CMK (cell line): ENCODE measurements at regions not wholly inside any gene's neighbourhood (a gene's known extent, or its start where the extent isn't known, plus 50 kb on each side); places are given as distances from the start of the nearest gene placed in this dataset.

Experiments
- DNase-seq: peaks from one replicate; pipeline ENCODE4 v3.0.0-alpha.2; 2010; ENCODE audit warnings: low read depth

DNA sequence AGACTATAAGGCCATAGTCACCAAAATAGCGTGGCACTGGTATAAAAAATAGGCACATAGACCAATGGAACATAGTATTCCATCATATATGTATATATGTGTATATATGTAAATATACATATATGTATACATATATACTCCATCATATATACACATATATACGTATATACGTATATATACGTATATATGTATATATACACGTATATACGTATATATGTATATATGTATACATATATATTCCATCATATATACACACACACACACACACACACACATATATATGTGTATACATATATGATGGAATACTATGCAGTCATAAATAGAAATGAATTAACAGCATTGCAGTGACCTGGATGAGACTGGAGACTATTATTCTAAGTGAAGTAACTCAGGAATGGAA, 204.6 kb downstream of the LTN1 start:
- DNase-seq: no peak

DNA sequence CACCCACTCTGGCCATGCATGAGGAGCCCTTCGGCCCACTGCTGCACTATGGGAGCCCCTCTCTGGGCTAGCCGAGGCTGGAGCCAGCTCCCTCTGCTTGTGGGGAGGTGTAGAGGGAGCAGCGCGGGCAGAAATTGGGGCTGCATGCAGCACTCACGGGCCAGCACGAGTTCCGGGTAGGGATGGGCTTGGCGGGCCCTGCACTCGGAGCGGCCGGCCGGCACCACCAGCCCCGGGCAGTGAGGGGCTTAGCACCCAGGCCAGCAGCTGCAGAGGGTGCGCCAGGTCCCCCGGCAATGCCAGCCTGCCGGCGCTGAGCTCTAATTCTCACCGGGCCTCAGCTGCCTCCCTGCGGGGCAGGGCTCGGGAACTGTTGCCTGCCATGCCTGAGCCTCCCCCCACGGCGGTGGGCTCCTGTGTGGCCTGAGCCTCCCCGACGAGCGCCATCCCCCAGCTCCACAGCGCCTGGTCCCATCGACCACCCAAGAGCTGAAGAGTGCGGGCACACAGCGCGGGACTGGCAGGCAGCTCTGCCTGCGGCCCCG, 209.0 kb downstream of the LTN1 start:
- DNase-seq: no peak

DNA sequence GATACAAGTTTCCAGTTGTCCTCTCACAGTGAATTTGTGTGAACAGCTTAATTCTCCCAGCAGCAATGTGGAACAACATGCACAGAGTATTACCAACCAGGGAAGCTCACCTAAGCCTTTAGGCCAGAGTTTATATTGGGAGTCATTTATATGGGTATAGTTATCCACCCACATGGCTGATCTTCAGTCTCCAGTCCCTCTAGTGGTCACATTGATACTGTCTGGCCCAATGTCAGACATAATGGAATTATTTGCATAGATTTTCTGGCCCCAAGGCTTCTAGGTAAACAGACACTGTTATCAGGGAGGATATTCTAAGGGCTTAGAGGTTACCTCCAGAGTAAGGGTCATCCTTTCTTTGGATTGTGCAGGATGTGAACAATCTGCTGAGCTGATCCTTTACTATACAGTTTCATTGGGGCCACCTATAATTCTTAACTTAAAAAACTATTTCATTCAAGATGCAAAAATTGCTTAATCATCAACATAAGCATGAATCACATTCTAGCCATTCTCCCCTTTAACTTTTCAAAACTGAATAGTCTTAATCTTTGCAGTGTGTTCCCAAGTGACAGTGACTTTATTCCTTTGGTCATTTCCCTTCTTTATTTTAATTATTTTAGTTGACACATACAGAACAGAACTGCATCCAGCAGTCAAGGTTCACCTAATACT, 210.9 kb downstream of the LTN1 start:
- DNase-seq: peak; percentile 22

DNA sequence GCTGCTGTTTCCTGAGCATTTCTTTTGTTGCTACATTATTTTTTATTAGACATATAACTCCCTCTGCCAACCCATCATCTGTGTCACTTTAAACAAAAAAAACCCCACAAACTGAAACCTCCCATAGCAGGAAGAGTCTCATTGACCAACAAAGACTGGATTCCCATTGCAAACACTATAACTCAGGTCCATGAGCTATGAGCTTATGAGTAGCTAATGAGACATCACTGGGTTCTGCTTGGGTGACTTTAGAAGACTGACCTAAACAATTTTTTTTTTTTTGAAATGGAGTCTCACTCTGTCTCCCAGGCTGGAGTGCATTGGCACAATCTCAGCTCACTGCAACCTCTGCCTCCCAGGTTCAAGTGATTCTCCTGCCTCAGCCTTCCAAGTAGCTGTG, 212.8 kb downstream of the LTN1 start:
- DNase-seq: no peak

DNA sequence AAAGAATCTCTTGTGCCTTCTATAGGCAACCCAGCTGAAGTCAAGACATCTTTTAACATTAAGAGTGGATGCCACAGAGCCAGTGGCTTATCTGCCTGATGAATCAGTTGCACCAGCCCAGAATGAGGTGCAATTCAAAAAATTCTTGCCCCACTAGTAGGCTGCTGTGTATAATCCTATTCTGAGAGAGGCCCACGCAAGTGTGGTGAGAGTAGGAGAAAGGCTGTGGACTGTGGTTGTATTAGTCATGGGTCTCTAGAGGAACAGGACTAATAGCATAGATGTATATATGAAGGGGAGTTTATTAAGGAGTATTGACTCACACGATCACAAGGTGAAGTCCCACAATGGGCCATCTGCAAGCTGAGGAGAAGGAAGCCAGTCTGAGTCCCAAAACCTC, 216.4 kb downstream of the LTN1 start:
- no peak for DNase-seq

DNA sequence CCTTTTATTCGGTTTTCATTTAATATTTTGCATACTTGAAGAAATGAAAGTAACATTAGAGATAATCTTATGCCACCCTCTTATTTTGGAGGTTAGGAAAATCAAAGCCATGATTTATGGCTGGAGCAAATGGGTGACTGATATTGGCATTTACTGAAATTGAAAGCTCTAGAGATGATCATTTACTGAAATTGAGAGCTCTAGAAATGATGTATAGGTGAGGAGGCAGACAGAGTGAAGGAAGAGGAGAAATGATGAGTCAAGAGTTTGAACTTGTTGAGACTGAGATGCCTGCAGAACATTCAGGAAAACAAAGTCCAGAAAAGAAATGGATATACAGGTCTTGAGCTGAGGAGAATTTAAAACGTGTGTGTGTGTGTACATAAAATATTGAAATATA, 217.6 kb downstream of the LTN1 start:
- DNase-seq: no peak

DNA sequence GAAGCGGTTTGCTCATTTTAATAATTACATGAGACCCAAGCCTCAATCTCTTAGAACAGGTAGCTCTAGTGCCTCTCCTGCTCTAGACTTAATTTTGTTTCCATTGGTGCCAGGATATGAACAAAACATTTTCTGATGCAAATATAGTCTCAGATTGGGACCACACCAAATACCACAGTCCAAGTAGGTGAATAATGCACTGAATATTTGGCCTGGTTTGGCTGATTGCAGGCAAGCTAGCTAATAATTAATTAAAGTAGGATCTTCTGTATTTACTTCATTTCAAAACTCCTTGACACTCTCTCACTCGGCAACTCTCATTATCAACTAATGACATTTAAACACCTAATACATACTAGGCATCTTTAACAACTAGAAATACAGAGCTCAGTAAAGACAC, 219.6 kb downstream of the LTN1 start:
- DNase-seq: no peak

DNA sequence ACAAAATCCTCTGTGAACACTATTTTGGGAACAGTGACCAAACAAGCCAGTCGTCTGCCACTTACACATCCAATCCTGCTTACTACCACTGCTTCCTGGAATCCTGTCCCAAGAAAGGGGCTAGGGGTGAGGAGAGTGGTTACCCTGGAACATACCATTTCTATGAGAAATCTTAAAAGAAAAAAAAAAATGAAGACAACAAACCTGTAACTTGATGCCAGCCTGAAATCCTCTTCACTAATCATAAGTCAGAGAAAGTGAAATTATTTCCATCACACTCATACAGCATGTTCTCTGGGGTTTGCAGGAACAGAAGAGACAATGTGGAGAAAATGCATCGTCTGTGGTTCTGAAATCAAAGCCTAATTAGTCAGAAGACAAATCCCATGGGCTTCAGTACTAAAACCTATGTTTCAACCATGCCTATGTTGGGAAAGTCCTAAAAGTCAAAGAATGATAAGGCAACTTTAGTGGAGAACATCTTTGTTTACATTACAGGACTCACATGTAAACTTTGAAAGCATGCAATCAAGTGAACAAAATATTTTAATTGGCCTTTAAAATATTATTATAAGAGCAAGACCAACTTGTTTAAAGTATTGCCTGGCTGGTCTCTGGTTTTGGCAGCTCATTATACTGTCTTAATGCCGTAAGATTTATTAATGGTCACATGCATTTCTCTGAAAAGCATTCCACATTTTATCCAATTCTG, 220.7 kb downstream of the LTN1 start:
- no peak for DNase-seq

DNA sequence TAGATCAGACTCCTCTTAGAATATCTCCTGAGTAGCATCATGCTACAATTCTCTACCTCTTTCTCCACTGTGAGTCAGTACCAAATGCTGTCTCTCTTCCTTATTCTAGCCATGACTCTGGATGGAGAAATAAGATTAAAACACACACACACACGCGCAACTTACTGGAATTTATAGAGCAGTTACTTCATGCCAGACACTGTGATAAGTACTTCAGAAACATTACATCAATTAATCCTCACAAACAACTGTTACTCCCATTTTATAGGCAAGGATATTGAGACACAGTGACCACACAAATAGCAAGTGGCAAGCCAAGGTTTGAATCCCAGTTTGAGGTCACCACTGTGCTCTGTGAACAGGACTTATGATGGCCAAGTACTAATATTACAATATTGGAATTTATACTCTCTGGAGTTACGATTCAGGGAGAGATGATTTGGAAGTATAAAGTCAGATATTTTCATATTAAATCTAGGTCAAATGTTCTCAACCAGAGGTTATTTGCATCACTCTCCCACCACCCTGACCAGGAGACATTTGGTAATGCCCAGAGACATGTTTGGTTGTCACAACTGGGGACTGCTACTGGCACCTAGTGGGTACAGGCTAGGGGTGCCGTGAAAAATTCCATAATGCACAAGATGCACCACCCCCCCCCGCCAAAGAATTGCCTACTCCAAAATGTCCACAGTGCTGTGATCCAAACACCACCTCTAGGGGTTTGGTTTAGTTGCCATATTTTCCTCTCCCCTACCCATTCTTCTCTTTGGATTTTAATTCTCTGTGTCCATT, 221.6 kb downstream of the LTN1 start:
- no peak for DNase-seq

DNA sequence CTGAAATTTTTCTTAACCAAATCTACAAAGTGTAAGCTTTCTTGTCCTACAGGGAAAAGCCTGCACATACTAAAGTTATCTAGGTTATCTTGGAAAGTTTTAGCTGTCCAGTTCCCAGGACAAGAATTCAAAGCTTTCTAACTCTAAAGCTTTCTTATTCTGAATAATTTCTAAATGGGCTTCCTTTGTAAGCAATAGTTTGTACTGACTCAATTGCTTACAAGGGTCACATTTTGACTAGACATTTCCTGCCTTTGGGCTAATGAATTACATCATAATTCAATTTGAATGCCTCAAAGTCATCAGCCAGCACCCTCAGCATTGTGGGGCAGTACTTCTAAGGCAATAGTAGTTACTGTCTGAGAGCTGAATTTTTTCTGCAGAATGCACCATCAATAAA, 223.0 kb downstream of the LTN1 start:
- no peak for DNase-seq

DNA sequence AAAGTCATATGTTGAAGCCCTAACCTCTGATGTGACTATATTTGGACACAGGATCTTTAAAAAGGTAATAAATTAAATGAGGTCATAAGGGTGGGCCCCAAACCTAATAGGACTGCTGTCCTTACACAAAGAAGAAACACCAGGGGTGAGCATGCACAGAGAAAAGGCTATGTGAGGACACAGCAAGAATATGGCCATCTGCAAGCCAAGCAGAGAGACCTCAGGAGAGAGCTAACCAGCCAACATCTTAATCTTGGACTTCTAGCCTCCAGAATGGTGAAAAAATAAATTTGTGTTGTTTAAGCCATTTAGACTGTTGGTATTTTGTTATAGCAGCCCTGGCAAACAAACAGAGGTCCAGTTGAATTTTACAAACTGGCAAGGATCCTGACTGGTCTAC, 223.9 kb downstream of the LTN1 start:
- DNase-seq: no peak

DNA sequence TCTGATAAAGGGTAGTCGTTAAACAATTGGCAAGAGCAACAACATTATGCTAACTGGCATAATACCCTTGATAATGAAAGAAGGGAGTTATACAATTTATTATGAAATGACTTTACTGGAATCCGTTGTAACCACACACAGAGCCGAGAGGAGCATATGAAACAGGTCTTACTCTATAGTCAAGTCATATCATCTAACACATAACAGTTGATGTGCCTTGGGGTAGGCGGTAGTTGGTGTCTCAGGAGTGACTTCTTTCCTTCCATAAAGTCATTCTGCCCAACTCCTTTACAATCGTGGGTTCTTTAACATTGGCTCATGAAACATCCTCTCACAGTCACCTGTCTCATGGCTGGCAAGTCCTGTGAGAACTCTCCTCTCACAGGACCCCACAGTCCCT, 225.2 kb downstream of the LTN1 start:
- DNase-seq: no peak

DNA sequence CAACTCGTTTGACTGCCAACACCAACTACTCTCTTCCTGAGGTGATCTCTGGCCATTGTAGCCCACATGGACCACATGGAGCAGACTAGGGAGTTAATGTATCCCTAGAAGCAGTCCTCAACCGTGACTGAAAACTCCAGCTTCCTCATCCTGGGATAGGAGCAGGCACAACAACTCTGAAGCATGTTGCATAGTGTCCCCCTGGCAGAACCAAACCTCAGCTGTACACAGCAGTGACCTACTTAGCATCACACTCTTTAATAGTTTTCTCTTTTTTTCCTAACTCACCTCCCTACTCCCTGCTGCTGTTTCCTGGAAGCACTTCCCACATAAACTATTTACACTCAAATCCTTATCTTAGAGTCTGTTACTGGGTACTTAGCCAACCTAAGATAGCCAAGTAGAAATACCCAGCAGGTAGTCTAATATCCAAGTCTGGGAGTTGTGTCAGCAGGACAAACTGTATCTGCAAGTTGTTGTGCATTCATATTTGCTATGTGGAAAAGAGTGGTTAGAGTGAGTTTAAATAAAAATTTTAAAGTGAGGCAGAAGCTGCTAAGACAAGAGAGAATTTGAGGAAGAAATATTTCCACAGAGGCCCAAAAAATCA, 228.8 kb downstream of the LTN1 start:
- DNase-seq: no peak

DNA sequence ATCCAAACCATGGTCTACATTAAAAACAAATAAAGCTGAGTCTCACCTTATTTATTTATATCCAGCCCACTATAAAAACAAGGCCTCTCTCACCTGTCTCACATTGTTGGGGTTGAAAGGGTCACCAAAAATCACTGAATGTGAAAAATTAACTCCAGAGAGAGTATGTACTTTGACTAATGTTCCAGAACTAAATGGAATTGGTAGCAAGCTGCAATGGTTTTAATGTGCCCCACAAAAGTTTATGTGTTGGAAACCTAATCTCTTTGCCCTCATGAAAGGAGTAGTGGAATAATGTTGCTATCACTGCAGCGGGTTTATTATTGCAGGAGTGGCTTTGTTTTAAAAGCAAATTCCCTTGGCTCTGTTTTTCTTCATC, 230.3 kb downstream of the LTN1 start:
- no peak for DNase-seq

DNA sequence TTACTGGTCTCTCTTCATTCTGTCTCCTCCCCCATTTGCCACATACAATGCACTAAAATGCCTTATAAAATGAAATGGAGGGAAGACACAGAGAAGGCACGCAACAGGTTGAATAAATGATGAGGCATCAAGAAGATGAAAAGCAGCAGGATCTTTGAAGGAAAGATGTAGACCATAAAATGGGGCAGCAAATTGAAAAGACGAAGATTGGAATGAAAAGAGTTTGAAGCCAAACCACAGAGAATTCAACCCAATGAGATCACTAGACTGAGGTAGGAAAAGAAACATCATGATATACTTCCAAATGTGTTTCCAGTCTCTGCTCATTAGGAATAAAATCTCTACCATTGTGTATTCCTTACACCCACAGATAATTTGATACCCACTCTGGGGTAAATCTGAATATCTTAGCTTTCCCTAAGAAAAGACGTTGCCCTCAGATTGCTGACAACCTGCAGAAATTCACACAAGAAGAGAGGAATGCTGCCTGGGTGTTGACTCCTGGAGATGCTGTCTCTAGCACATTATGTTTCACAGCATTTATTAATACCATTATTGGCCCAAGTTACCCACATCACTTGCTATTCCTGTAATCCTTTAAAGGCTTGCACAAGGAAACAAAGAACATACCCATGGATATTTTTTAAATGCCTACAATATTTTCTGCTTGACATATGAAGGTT, 230.9 kb downstream of the LTN1 start:
- DNase-seq: no peak

DNA sequence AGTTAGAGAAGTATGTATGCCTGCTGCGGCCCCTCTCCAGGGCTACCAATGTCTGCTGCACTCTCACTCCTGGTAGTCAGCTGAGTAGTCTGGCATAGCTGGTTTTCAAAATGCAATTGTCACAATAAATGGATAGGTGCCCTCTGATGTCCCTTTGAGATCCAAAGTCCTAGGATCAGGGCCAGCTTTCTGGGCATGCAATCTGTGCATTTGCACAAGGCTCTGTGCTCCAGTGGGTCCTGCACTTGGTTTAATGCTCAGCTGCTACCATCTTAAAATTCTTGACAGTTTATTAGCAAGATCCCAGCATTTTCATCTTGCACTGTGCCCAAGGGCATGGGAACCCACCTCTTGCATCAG, 233.8 kb downstream of the LTN1 start:
- DNase-seq: no peak

DNA sequence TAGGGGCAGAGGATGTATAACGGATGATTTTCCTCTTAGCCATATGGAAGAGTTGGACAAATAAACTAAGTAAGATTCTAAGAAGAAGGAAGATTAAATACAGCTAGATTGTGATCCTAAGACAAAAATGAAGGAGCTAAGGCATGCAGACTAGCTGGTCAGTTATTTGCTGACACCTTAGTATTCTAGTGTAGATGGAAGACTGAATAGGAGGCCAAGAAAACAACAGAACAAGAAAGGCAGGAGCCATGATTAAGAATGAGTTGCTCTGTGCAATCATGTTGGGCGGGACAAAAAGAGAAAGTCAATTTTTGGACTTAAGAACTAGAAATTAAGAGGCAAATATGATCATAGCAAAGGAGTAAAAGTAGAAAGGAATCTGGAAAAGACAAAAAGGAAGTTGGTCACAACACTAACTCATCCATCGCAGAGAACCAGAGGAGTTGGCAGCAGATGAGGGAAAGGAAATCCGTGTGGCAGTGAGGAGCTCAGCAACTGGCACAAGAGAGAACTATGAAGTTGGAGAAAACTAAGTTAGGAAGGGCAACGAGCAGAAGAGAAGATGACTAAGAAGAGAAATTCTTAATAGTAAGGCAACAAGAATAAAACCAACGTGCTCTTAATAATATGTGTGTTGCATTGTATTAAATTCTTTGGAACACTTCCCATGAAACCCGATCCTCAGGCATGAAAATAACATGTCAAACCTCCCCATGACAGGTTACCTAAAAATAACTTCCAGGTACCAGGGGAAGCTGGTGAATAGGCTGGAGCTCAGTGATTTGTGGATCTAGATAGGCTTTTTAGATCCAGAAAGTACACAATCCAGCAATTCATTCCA, 234.4 kb downstream of the LTN1 start:
- DNase-seq: no peak

DNA sequence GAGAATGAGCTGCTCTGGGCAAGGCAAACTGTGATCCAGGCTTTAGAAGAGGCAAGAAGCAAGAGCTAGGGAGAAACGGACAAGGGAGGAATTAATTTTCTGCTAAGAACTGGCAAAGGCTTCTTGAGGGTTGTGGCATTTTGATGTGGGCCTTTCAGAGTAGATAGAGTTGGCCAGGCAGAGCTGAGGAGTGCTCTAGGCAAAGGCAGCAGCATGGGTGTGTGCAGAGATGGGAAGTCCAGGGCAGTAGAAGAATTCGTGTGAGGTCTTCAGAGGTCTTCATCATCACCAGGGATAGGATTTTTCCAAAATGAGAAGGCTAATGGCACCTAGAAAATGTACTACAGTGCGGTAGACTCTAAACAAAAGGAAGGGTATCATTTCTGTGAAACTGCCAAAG, 237.8 kb downstream of the LTN1 start:
- DNase-seq: no peak

DNA sequence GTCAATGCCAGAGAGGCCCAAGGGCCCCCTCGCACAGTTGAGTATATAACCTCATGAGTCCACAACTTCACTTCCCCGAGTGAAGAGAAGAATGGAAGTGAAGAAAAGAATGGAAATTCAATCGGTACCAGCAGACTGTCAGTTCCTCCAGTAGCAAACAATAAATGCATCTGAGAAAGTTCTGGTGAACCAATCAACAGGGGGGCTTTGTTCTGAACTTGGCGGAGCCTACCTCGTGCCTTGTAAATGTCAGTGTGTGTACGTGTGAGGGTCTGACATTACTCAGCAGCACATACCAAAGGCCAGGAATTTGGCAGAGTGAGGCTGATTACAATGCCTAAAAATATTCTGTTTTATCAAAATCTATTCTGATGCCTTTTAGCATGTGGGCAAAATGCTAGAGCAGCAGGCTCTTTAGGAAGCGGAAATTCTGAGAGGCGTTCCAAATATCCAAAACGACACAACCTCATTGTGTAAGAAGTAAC, 238.5 kb downstream of the LTN1 start:
- no peak for DNase-seq

DNA sequence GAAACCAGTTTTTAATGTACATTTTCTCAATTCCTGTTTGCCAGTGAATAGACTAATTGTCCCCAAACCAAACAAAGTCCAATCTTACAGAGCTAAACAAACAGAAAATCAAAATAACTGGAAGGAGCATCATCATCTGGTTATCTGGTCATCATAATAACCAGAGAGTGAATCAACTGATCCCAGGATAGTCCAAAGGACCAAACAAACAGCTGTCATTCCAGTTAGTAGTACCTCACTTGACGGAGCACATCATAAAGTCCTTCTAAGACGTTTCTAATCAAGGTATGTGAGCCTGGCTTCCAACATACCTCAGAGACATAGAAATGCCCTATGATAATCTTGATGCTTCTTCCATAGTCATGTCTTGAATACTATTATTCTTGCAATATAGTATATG, 240.5 kb downstream of the LTN1 start:
- no peak for DNase-seq

DNA sequence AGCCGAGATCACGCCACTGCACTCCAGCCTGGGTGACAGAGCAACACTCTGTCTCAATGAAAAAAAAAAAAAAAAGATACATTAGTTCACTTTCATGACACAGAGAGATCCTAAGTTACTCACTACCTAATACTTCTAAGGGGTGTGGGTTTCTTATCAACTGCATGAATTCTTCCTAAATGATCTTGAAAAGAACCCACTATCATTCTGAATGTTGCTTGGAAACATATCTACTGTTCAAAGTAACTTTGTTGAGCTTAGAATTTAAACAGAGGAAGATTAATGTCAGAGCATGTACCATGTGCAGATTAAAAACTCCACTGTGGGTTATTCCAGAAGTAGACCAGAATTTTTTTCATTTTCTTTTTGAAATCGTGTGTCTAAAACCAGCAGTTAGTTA, 241.5 kb downstream of the LTN1 start:
- no peak for DNase-seq
